ENCODE measurements at regions not wholly inside any gene's neighbourhood (a gene's known extent, or its start where the extent isn't known, plus 50 kb on each side); places are given as distances from the start of the nearest gene placed in this dataset.
"Not testable (repeated sequence)": the region's sequence is repeated elsewhere in the genome, so short reads cannot be mapped to it uniquely, and the experiment has no call there.

DNA sequence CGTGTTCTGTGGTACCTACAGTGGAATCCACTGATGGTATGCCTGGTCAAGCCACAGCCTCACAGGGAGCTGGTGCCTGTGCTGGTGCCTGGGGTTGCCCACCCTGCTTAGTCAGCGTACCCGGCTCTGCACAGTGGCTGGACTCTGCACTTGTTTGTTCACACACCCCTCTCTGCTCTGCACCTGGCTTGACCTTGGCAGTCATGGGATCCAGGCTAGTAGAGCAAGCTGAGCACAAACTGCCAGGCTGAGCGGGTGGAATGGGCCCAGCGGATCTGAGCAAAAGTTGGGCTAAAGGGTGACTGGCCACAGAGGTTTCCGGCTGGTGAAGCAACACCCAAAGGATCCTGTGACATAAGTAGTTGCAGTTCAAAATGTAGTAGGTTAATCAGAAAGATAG, 163.5 kb downstream of the CDH19 start:
- DNase-seq, result no peak

DNA sequence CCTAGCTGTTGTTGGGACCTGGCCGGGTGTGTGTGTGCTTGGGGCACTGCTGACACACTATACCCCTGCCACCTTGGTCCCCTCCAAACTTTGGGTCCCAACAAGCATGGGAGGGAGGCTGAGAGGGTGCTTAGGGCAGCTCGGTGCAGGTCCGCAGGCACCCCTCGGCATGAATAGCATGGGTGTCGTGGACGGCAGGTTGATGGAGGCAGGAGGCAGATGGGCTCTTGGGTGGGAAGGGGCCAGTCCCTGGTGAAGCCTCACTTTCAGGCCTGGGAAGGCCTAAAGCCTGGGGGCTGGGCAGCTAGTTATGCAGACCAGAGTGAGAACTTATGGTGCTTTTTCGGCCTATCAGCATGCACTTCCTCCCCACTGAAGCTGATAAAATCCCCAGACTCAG, 164.2 kb downstream of the CDH19 start:
- no peak for DNase-seq

DNA sequence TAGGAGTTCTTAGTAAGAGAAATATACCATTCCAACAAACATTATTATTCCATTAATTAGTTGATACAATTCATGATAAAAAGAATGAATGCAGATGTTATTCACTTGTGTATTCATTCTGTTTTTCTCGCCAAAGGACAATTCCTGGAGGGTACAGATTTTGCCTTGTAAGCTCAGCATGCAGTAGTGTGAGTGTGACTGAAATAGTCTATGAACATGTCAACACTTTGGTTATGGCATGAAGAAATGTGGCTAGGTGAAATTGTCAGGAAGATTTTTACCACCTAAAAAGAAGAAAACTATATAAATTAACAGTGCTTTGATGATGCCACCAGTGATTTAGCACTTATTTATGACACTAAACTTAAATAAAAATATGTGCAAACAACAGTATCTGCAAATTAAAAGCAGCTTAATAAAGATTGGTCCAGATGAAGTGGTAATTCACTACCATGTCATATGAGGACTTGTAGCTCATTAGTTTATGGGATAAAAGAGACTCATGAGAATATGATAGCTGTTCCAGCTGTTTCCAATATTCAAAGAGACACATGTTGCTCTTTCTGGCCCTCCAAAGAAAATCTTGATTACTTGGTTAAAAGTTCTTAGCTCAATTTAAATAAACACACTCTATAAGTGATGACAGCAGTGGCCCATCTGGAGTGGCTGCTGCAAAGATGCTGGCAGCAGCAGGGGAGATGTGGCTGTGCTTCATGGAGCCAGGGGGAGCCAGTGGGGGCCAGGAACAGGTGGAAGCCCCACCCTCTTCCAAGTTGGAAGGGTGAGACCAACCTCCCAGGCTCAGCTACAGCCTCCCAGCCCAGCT, 165.0 kb downstream of the CDH19 start:
- DNase-seq, result no peak

DNA sequence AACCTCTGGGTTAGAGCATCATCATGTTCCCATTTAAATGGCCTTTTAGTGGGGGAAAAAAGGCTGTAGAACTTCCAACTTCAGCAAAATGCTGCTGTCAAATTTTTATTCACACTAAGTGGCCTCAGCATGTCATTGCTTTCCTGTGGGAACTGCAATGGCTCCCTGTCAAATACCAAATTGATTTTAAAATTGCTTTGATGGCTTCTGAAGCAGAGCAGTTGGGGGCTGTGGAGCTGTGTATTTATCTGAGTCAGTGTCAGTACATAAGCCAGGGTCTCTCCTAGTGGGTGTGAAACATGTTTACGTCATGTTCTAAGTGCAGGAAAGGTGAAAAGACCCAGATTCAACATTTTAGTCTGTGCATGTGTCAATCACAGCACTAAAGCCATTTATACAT, 171.3 kb downstream of the CDH19 start:
- no peak for DNase-seq

- DNase-seq, result no peak
These were observed 175.1 kb downstream of the CDH19 start for GRCh38 chr18:66428795-66429194.

GRCh38 chr18:66419400-66419799, 184.5 kb downstream of the CDH19 start:
- no peak for DNase-seq

GRCh38 chr18:66410692-66411091, 193.2 kb downstream of the CDH19 start:
- no peak for DNase-seq

GRCh38 chr18:66395671-66396218, 208.1 kb downstream of the CDH19 start:
- DNase-seq, result no peak

DNA sequence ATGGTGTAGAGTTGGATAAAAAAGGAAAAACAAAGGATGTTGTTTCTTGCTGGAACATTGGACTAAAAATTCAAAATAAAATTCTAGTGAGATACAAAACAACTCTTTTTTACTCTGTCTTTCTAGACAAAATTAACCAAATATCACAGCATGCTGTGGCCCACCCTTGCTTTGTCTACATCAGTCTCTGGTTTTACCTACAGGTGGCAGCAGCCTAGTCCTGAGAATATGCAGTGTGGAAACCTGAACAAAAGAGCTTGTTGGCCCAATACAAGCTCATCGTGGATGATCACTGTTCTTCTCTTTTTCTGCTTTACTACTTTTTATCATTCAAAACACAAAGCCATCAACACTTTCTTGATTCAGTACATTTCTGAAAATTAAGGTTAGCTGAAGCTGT, 210.4 kb downstream of the CDH19 start:
- no peak for DNase-seq

GRCh38 chr18:66377291-66377690, 226.6 kb downstream of the CDH19 start:
- no peak for DNase-seq

GRCh38 chr18:66375391-66375790, 228.5 kb downstream of the CDH19 start:
- DNase-seq, result not testable (repeated sequence)

DNA sequence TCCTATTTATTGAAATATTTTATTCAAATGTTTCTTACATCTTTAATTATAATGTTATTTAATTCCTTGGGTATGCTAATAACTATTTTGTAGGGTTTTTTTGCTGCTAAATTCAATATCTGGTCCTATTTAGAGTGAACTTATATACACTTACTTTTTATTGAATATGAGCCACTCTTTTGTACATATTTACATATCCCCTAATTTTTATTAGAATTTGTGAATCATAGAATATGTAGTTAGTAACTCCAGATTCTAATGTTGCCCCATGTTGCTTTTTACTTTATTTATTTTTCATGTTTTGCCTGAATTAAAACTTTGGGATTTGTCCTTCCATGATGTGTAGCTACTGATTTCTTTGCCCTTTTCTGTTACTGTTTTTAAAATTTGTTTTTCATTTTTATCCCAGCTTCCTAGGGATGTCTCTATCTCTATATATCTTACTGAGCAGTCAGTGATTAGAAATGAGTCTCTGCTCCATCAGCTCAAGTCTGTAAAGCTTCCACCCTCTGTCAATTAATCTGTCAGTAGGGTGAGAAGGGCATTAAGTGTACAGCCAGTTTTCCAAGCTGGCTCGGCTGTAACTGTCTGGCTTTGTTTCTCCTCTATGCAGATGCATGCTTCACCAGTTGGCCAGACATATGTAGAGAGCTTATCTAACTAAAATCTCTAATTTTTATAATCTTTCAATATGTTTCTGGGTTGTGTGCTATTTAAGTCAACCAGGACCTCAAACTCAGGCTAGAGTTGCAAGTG, 256.9 kb downstream of the CDH19 start:
- DNase-seq, result no peak

- DNase-seq, result peak in 1 of 2 experiments; percentile 68
These were observed 259.7 kb downstream of the CDH19 start for GRCh38 chr18:66344227-66344626.

GRCh38 chr18:66342577-66342976, 261.3 kb downstream of the CDH19 start:
- no peak for DNase-seq

- DNase-seq, result no peak
These were observed 269.4 kb downstream of the CDH19 start for GRCh38 chr18:66334534-66334933.

DNA sequence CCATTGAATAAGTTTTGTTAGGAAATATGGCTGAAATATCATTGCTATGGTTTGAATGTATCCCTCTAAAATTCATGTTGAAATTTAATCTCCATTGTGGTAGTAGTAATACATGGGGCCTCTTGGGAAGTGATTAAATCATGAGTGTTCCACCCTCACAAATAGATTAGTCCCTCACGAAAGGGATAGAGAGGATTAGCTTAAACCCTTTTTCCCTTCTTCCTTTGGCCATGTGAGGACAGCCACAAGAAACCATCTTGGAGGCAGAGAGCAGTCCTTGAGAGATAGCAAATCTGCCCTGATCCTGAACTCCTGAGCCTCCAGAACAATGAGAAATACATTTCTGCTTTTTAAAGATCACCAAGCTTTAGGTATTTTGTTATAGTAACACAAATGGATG, 274.2 kb downstream of the CDH19 start:
- no peak for DNase-seq

- DNase-seq, result no peak
These were observed 275.5 kb downstream of the CDH19 start for GRCh38 chr18:66328296-66328878.

- DNase-seq, result no peak
These were observed 278.6 kb downstream of the CDH19 start for GRCh38 chr18:66325251-66325650.

- no peak for DNase-seq
These were observed 279.3 kb downstream of the CDH19 start for GRCh38 chr18:66324616-66325015.

DNA sequence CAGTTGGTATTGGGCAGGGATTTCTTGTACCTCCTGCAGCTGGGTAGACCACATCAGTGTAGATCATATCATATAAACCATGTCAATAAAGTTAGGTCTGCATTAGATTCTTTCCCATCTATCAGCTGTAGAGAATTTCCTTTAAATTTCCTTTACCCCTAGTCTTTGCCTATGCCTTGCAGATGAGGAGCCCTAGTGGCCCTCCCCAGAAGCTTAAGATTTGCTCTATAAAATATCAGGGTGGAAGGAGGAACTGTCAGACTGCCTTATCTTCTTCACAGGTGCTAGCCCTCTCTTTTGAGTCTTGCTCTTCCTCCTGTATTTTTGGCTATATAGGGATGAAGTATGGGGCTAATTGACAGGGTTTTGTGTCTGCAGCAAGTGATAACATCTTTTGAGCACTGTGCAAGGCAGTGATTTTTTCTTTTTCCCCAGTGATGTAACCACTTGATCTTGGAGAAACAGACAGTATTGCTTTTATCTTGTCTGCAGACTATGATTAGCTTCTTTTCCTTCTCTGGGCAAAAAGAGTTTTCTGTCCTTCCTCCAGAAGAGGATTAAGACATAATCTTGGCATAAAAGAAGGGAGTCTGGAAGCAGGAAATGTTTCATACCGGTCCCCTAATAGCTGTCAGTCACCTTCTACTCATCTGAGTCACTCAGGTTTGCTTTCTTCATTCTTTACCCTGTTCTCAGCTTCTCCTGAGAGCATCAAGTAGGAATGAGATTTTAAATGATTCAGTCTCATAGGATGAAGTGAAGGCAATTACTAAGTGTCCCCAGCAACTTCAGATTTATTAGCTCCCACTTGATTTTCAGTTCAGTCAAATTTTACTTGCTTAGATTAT, 286.4 kb downstream of the CDH19 start:
- no peak for DNase-seq

GRCh38 chr18:66316701-66317100, 287.2 kb downstream of the CDH19 start:
- no peak for DNase-seq

GRCh38 chr18:66300141-66300540, 303.7 kb downstream of the CDH19 start:
- DNase-seq, result no peak

- peak in 1 of 2 experiments; percentile 2 for DNase-seq
These were observed 323.4 kb downstream of the CDH19 start for GRCh38 chr18:66280470-66280869.

All from NCI-H2081 (cell line).